K562 (cell line): ENCODE measurements at regions not wholly inside any gene's neighbourhood (a gene's known extent, or its start where the extent isn't known, plus 50 kb on each side); places are given as distances from the start of the nearest gene placed in this dataset.
A peak's percentile ranks its signal among the peaks of the same experiment; 100 is the strongest.

Experiments
- ADNP ChIP-seq: fragments of 200-800 bp; sonication (Bioruptor generic); IDR thresholded peaks from 2 replicates; pipeline ENCODE4 v1.6.1; 2016; ENCODE audit warnings: missing genetic modification characterization, missing compliant biosample characterization
- CAMTA2 ChIP-seq: fragments of 250-450 bp; sonication (Bioruptor Pico); conservative IDR thresholded peaks from 2 replicates; pipeline ENCODE4 v1.5.1; 2022
- CCAR2 ChIP-seq: fragments of 200-400 bp; formaldehyde crosslinking; IDR thresholded peaks from 2 replicates; pipeline ENCODE4 v1.6.1; 2017; ENCODE audit warnings: mild to moderate bottlenecking, low read depth, low read length
- DACH1 ChIP-seq: fragments of 450-650 bp; IDR thresholded peaks from 2 replicates; pipeline ENCODE4 v1.6.1; 2018; ENCODE audit not compliant: partially characterized antibody
- GABPB1 ChIP-seq: sonication (generic); formaldehyde crosslinking; IDR thresholded peaks from 2 replicates; pipeline ENCODE4 v1.8.0; 2022; ENCODE audit warnings: mild to moderate bottlenecking, missing genetic modification reagents
- GABPB2 ChIP-seq: fragments of 250-450 bp; sonication (Bioruptor Pico); conservative IDR thresholded peaks from 2 replicates; pipeline ENCODE4 v1.5.1; 2021; ENCODE audit warnings: mild to moderate bottlenecking
- GATAD2B ChIP-seq: fragments of 450-650 bp; IDR thresholded peaks from 2 replicates; pipeline ENCODE4 v1.6.1; 2017; ENCODE audit warnings: mild to moderate bottlenecking, borderline replicate concordance
- HDAC1 ChIP-seq, 2 experiments: fragments of 450-650 bp; IDR thresholded peaks; 2 replicates each; pipeline ENCODE4 v1.6.1; 2016 to 2017; ENCODE audit warnings: inconsistent platforms in 1 of 2, mild to moderate bottlenecking in 1 of 2, moderate library complexity in 1 of 2
- HNRNPUL1 ChIP-seq: fragments of 200-400 bp; formaldehyde crosslinking; IDR thresholded peaks from 2 replicates; pipeline ENCODE4 v1.6.1; 2017; ENCODE audit warnings: low read length
- IFI16 ChIP-seq: fragments of 250-450 bp; sonication (Bioruptor Pico); IDR thresholded peaks from 2 replicates; pipeline ENCODE4 v2.1.2; 2022; ENCODE audit warnings: mild to moderate bottlenecking, inconsistent platforms
- KAT2B ChIP-seq: IDR thresholded peaks from one replicate; pipeline ENCODE4 v1.6.1; 2012; ENCODE audit warnings: low read depth, mild to moderate bottlenecking, control low read depth, inconsistent platforms, low read length, moderate library complexity
- KLF13 ChIP-seq: fragments of 450-650 bp; IDR thresholded peaks from 2 replicates; pipeline ENCODE4 v1.6.1; 2016; ENCODE audit warnings: missing genetic modification characterization, low read depth, mild to moderate bottlenecking, missing compliant biosample characterization, moderate library complexity, borderline replicate concordance
- MAFG ChIP-seq: fragments of 450-650 bp; conservative IDR thresholded peaks from 2 replicates; pipeline ENCODE4 v1.6.1; 2016; ENCODE audit warnings: missing genetic modification characterization, missing compliant biosample characterization
- MCM3 ChIP-seq: fragments of 450-650 bp; IDR thresholded peaks from 2 replicates; pipeline ENCODE4 v1.6.1; 2016
- MTA2 ChIP-seq: fragments of 450-650 bp; IDR thresholded peaks from 2 replicates; pipeline ENCODE4 v1.6.1; 2016; ENCODE audit warnings: low read depth
- NFE2L1 ChIP-seq: fragments of 450-650 bp; IDR thresholded peaks from 2 replicates; pipeline ENCODE4 v1.6.1; 2016; ENCODE audit warnings: missing genetic modification characterization, low read depth, mild to moderate bottlenecking, missing compliant biosample characterization, moderate library complexity, borderline replicate concordance
- PCBP2 ChIP-seq: fragments of 200-400 bp; formaldehyde crosslinking; IDR thresholded peaks from 2 replicates; pipeline ENCODE4 v1.6.1; 2018; ENCODE audit warnings: low read length, low read depth, mild to moderate bottlenecking, moderate library complexity; ENCODE audit not compliant: poor library complexity, severe bottlenecking
- PRMT5 ChIP-seq: sonication (generic); formaldehyde crosslinking; IDR thresholded peaks from 2 replicates; pipeline ENCODE4 v1.5.0; 2020; ENCODE audit warnings: missing genetic modification reagents
- RBFOX2 ChIP-seq: fragments of 200-400 bp; formaldehyde crosslinking; IDR thresholded peaks from 2 replicates; pipeline ENCODE4 v1.6.1; 2017; ENCODE audit warnings: low read depth, mild to moderate bottlenecking, low read length, moderate library complexity
- SMARCA4 ChIP-seq: fragments of 450-650 bp; IDR thresholded peaks from 2 replicates; pipeline ENCODE4 v1.6.1; 2016
- SMARCE1 ChIP-seq: fragments of 450-650 bp; IDR thresholded peaks from 2 replicates; pipeline ENCODE4 v1.7.1; 2016; ENCODE audit warnings: mild to moderate bottlenecking
- TARDBP ChIP-seq: fragments of 450-650 bp; IDR thresholded peaks from 2 replicates; pipeline ENCODE4 v1.6.1; 2016
- ZKSCAN3 ChIP-seq: fragments of 250-450 bp; sonication (Bioruptor Pico); IDR thresholded peaks from 2 replicates; pipeline ENCODE4 v1.4.0; 2020
- ZNF146 ChIP-seq: IDR thresholded peaks from one replicate; pipeline ENCODE4 v1.6.1; 2018; ENCODE audit warnings: missing compliant biosample characterization; ENCODE audit not compliant: unreplicated experiment
- ZNF76 ChIP-seq: fragments of 250-450 bp; sonication (Bioruptor Pico); IDR thresholded peaks from 2 replicates; pipeline ENCODE4 v1.4.0; 2020; ENCODE audit warnings: mild to moderate bottlenecking, moderate library complexity, borderline replicate concordance
- ZSCAN29 ChIP-seq: fragments of 450-650 bp; IDR thresholded peaks from 2 replicates; pipeline ENCODE4 v1.6.1; 2017
- TF ChIP-seq, protein P1 (sequence below): sonication (generic); formaldehyde crosslinking; IDR thresholded peaks from 2 replicates; pipeline ENCODE4 v1.8.1; 2022; ENCODE audit warnings: missing genetic modification reagents
- TF ChIP-seq, protein P2 (sequence below): fragments of 450-650 bp; IDR thresholded peaks from 2 replicates; pipeline ENCODE4 v1.6.1; 2018; ENCODE audit warnings: mild to moderate bottlenecking, low read depth; ENCODE audit not compliant: partially characterized antibody
- TF ChIP-seq, protein P3 (sequence below): sonication (generic); formaldehyde crosslinking; IDR thresholded peaks from 2 replicates; pipeline ENCODE4 v1.5.0; 2020; ENCODE audit warnings: missing genetic modification reagents

DNA sequence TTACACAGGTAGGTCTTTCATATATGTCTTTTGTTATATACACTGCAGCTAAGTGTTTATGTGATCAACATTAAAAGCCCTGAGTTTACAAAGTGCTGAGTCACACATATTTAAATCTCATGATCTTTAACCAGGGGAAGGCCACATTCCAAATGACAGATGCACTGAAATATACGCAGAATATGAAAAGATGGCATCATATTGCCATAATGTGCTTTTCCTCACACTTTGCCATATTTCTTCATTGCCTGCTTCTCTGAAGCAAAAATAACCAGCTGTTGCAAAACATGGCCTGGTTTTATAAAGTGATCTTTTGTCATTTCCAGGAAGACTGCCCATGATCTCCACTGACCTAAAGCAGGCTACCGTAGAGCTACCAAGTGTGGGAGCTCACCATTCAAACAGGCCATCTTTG is 93.5 kb upstream of the MAPRE2 start (continued):
- TF ChIP-seq PCBP2 = no peak
- TF ChIP-seq HDAC1 (IDR thresholded peaks at IDR 0.05) = no peak
- no peak for TF ChIP-seq CAMTA2 (CRISPR knock-in tag)
- TF ChIP-seq RBFOX2 = no peak
- TF ChIP-seq SMARCE1 = peak; percentile 23; the same call in 1 of the 2 replicates
- TF ChIP-seq, protein P1, sequence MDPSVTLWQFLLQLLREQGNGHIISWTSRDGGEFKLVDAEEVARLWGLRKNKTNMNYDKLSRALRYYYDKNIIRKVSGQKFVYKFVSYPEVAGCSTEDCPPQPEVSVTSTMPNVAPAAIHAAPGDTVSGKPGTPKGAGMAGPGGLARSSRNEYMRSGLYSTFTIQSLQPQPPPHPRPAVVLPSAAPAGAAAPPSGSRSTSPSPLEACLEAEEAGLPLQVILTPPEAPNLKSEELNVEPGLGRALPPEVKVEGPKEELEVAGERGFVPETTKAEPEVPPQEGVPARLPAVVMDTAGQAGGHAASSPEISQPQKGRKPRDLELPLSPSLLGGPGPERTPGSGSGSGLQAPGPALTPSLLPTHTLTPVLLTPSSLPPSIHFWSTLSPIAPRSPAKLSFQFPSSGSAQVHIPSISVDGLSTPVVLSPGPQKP (CRISPR knock-in tag) = no peak
- TF ChIP-seq ADNP (tag) = no peak
- no peak for TF ChIP-seq HNRNPUL1
- no peak for TF ChIP-seq KLF13 (tag)
- TF ChIP-seq SMARCA4 = peak; percentile 57
- no peak for TF ChIP-seq MTA2
- TF ChIP-seq ZNF76 (CRISPR knock-in tag) = no peak
- no peak for TF ChIP-seq MCM3
- no peak for TF ChIP-seq GATAD2B
- TF ChIP-seq PRMT5 (CRISPR knock-in tag) = no peak
- no peak for TF ChIP-seq TARDBP
- TF ChIP-seq MAFG (tag) = peak; percentile 99
- TF ChIP-seq, protein P2, sequence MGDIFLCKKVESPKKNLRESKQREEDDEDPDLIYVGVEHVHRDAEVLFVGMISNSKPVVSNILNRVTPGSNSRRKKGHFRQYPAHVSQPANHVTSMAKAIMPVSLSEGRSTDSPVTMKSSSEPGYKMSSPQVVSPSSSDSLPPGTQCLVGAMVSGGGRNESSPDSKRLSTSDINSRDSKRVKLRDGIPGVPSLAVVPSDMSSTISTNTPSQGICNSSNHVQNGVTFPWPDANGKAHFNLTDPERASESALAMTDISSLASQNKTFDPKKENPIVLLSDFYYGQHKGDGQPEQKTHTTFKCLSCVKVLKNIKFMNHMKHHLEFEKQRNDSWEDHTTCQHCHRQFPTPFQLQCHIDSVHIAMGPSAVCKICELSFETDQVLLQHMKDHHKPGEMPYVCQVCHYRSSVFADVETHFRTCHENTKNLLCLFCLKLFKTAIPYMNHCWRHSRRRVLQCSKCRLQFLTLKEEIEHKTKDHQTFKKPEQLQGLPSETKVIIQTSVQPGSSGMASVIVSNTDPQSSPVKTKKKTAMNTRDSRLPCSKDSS = no peak
- TF ChIP-seq GABPB1 (CRISPR knock-in tag) = no peak
- no peak for TF ChIP-seq CCAR2
- no peak for TF ChIP-seq DACH1
- TF ChIP-seq GABPB2 = no peak
- peak; percentile 96 for TF ChIP-seq NFE2L1 (tag)
- TF ChIP-seq IFI16 (CRISPR knock-in tag) = no peak
- no peak for TF ChIP-seq ZNF146
- no peak for TF ChIP-seq KAT2B
- TF ChIP-seq, protein P3, sequence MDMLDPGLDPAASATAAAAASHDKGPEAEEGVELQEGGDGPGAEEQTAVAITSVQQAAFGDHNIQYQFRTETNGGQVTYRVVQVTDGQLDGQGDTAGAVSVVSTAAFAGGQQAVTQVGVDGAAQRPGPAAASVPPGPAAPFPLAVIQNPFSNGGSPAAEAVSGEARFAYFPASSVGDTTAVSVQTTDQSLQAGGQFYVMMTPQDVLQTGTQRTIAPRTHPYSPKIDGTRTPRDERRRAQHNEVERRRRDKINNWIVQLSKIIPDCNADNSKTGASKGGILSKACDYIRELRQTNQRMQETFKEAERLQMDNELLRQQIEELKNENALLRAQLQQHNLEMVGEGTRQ (CRISPR knock-in tag) = no peak
- no peak for TF ChIP-seq ZSCAN29
- TF ChIP-seq ZKSCAN3 = no peak
